ENCODE measurements at regions not wholly inside any gene's neighbourhood (a gene's known extent, or its start where the extent isn't known, plus 50 kb on each side); places are given as distances from the start of the nearest gene placed in this dataset.
A peak's percentile ranks its signal among the peaks of the same experiment; 100 is the strongest.
"Not testable (repeated sequence)": the region's sequence is repeated elsewhere in the genome, so short reads cannot be mapped to it uniquely, and the experiment has no call there.

GRCh38 chr21:36602735-36603134 lies 96.2 kb upstream of the SIM2 start:
- no peak for DNase-seq

- no peak for DNase-seq
Observed at GRCh38 chr21:36603221-36603620, 95.7 kb upstream of the SIM2 start.

- DNase-seq, result no peak
Observed at GRCh38 chr21:36605426-36605825, 93.5 kb upstream of the SIM2 start.

- no peak for DNase-seq
Observed at GRCh38 chr21:36606287-36606982, 92.5 kb upstream of the SIM2 start.

- no peak for DNase-seq
Observed at GRCh38 chr21:36606983-36607325, 92.0 kb upstream of the SIM2 start.

GRCh38 chr21:36608041-36608896 lies 90.6 kb upstream of the SIM2 start:
- no peak for DNase-seq

- DNase-seq, result no peak
Observed at GRCh38 chr21:36608897-36609225, 90.1 kb upstream of the SIM2 start.

- no peak for DNase-seq
Observed at GRCh38 chr21:36609654-36610053, 89.3 kb upstream of the SIM2 start.

- no peak for DNase-seq
Observed at GRCh38 chr21:36610201-36610600, 88.7 kb upstream of the SIM2 start.

- DNase-seq, result no peak
Observed at GRCh38 chr21:36610935-36611334, 88.0 kb upstream of the SIM2 start.

- DNase-seq, result no peak
Observed at GRCh38 chr21:36611379-36611778, 87.5 kb upstream of the SIM2 start.

GRCh38 chr21:36613059-36613458 lies 85.9 kb upstream of the SIM2 start:
- DNase-seq, result peak; percentile 3

- DNase-seq, result no peak
Observed at GRCh38 chr21:36613554-36613953, 85.4 kb upstream of the SIM2 start.

- DNase-seq, result no peak
Observed at GRCh38 chr21:36615274-36615964, 83.5 kb upstream of the SIM2 start.

GRCh38 chr21:36616773-36617172 lies 82.1 kb upstream of the SIM2 start:
- DNase-seq, result not testable (repeated sequence)

GRCh38 chr21:36621794-36622193 lies 77.1 kb upstream of the SIM2 start:
- DNase-seq, result not testable (repeated sequence)

GRCh38 chr21:36624105-36624504 lies 74.8 kb upstream of the SIM2 start:
- DNase-seq, result no peak

GRCh38 chr21:36626791-36627190 lies 72.1 kb upstream of the SIM2 start:
- no peak for DNase-seq

- no peak for DNase-seq
Observed at GRCh38 chr21:36627242-36627641, 71.7 kb upstream of the SIM2 start.

GRCh38 chr21:36628106-36628505 lies 70.8 kb upstream of the SIM2 start:
- DNase-seq, result no peak

- no peak for DNase-seq
Observed at GRCh38 chr21:36628761-36629460, 70.0 kb upstream of the SIM2 start.

- peak; percentile 20 for DNase-seq
Observed at GRCh38 chr21:36630485-36631206, 68.3 kb upstream of the SIM2 start.

- no peak for DNase-seq
Observed at GRCh38 chr21:36636016-36636415, 62.9 kb upstream of the SIM2 start.
